ENCODE measurements at regions not wholly inside any gene's neighbourhood (a gene's known extent, or its start where the extent isn't known, plus 50 kb on each side); places are given as distances from the start of the nearest gene placed in this dataset.

DNA sequence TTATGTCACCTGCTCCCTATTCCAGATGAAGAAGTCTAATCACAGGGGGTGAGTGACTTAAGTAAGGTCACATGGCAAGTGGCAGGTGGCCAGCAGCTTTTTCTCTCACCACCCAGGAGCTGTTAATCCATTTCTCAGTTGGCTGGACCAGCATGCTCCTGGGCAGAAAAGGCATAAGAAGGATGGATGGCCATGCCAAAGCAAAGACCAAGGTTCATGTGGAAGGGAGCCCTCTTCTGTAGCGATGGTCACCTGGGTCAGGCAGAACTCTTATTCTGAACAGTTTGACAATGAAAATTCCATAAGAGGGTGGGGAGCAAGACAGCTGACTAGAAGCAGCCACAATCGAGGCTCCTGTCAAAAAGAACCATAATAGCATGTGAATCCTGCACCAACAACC lies 538.1 kb downstream of the SUCLA2 start:
- TF ChIP-seq, protein P1, sequence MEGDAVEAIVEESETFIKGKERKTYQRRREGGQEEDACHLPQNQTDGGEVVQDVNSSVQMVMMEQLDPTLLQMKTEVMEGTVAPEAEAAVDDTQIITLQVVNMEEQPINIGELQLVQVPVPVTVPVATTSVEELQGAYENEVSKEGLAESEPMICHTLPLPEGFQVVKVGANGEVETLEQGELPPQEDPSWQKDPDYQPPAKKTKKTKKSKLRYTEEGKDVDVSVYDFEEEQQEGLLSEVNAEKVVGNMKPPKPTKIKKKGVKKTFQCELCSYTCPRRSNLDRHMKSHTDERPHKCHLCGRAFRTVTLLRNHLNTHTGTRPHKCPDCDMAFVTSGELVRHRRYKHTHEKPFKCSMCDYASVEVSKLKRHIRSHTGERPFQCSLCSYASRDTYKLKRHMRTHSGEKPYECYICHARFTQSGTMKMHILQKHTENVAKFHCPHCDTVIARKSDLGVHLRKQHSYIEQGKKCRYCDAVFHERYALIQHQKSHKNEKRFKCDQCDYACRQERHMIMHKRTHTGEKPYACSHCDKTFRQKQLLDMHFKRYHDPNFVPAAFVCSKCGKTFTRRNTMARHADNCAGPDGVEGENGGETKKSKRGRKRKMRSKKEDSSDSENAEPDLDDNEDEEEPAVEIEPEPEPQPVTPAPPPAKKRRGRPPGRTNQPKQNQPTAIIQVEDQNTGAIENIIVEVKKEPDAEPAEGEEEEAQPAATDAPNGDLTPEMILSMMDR (conservative IDR thresholded peaks at IDR 0.05) = no peak
- no peak for TF ChIP-seq EZH2 (IDR thresholded peaks at IDR 0.05; ENCODE audit: low read depth)

Data from PC-9 (cell line).